Cardiac fibroblast (primary cell): ENCODE measurements at regions not wholly inside any gene's neighbourhood (a gene's known extent, or its start where the extent isn't known, plus 50 kb on each side); places are given as distances from the start of the nearest gene placed in this dataset.

ENCODE experiments used
- DNase-seq, 2 donors: peaks; one replicate each; pipeline versions ENCODE4 v3.0.0 to v3.0.0-alpha.2; 2010; ENCODE audit warnings: low read depth in 2 of 2
- H3K4me3 ChIP-seq, 2 donors: replicated peaks in 1 of 2; 1 replicate in 1 of 2; 2 replicates in 1 of 2; pipeline ENCODE4 v1.5.1; 2011; ENCODE audit warnings: low read depth in 2 of 2, low read length in 2 of 2, mild to moderate bottlenecking in 2 of 2, moderate library complexity in 1 of 2
- TF ChIP-seq, protein P1 (sequence below): IDR thresholded peaks from one replicate; pipeline ENCODE4 v1.5.1; 2011; ENCODE audit warnings: low read depth, mild to moderate bottlenecking, low read length, inconsistent platforms

DNA sequence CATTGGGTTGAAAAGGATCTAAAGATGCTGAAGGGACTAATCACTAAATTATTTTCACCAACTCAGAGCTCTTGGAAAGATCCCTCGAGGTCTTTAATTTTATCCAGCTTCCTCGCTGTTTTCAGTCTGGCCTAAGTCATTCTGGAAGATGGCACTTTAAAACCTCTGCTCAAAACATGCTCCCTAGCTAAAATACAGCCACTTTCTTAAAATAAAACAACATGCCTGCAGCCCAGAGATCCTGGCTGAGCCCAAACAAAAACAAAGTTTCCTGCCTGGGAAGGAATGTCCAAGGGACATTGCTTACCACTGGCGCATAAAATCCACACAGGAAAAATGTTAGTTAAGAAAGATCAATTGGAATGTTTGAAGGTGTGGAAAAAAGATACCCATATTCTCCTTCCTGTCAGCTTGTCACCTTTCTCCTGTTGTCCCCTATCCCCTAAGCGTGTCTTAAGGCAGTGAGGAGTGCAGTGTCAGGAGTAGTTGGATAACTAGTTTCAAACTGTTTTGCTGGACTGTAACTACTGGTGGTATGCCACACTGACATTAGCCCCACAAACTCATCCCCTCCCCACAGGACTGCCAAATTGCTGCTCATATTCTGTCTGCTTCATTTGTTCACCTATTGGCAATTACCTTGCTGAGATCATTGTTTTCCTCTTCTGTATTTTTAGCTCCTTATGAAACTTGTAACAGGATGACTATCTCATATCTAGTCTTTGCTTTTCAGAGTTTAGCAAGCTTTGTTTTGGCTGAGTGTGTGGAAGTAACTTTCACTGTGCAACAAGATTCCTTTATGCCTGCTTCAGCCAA lies 108.3 kb upstream of the SESN3 start:
- DNase-seq, result peak; percentile 14 to 18
- no peak overlapping the region for H3K4me3 ChIP-seq
- TF ChIP-seq, protein P1, sequence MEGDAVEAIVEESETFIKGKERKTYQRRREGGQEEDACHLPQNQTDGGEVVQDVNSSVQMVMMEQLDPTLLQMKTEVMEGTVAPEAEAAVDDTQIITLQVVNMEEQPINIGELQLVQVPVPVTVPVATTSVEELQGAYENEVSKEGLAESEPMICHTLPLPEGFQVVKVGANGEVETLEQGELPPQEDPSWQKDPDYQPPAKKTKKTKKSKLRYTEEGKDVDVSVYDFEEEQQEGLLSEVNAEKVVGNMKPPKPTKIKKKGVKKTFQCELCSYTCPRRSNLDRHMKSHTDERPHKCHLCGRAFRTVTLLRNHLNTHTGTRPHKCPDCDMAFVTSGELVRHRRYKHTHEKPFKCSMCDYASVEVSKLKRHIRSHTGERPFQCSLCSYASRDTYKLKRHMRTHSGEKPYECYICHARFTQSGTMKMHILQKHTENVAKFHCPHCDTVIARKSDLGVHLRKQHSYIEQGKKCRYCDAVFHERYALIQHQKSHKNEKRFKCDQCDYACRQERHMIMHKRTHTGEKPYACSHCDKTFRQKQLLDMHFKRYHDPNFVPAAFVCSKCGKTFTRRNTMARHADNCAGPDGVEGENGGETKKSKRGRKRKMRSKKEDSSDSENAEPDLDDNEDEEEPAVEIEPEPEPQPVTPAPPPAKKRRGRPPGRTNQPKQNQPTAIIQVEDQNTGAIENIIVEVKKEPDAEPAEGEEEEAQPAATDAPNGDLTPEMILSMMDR, result no peak

DNA sequence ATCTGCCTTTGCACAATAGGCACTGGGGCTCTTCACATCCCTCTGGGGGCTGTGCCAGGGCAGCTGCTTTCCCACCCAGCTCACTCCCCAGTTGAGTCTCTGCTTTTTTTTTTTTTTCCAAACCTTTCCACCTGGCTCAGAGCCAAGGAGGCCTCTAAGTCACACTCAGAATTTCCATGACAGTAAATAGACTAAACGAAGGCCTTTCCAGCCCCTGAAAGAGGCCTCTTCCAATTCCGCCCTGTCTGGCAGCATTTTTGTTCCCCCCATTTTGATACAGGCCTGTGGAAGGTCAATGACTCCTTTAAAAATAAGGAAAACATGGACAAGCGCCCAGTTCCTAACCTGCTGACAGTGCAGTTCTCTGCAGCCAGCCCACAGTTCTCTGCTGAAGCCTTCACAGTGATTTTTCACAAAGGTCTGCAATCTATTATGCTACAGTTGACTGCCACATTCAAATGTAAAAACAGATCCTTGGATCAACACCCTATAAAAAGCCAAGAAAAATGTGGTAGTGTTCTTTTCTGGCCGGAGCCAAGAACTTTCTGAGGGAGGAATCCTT lies 107.5 kb upstream of the SESN3 start:
- H3K4me3 ChIP-seq, result no peak overlapping the region
- TF ChIP-seq, protein P1, result no peak
- peak; percentile 62 to 93 for DNase-seq

DNA sequence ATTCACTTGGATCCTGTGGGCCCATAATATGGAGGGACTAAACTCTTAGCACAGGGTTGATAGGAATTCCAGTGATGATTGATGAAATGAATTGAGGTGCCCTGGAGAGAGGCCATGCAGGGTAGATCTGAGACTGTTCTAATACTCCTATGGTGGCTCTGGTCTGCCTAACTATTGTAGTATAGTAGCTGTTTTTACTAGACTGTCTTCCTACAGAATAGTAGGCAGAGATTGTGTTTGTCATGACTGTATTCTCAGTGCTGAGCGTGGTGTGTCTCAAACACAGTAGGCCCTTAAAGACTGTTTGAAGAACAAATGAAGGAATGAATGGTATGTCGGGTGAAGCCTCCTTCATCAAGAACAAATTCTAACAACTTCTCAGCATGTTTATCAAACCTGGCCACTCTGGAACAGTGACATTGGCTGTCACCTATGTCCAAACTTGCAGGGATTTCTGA lies 107.0 kb upstream of the SESN3 start:
- no peak for DNase-seq
- H3K4me3 ChIP-seq, result no peak overlapping the region
- TF ChIP-seq, protein P1, result no peak

DNA sequence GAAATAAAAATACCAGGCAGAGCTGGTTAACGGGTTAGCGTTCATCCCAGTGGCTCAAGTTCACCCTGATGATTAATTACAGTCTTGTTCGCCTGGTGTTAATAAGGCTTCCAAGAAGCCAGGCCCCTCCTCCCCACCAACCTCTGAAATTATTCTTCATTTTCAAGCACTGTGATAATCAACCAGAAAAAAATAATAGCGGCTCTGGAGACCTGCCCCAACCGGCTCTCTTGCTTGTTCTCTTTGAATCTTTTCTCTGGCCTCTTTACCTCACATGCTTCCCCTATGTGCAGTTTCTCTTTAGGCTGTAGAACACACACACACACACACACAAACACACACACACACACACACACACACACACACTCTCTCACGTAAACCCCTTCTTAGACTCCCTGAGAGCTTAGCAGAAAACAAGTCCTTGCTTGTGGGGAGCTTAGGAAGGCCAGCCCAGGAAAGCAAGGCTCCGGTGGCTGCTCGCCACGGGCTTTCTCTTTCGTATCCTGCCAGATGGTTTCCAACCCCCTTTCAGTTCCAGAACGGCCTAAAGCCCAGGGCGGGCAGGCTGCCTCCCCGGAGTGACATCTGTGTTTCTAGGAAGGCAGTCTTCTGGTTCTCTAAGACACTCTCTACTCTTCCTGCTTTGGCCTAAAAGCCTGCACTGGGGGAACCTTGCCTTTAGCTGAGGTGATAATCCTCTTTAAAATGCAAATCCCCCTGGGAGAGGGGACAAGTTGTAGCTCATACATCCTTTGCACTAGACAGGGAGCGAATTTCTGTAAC lies 106.4 kb upstream of the SESN3 start:
- TF ChIP-seq, protein P1, result no peak

DNA sequence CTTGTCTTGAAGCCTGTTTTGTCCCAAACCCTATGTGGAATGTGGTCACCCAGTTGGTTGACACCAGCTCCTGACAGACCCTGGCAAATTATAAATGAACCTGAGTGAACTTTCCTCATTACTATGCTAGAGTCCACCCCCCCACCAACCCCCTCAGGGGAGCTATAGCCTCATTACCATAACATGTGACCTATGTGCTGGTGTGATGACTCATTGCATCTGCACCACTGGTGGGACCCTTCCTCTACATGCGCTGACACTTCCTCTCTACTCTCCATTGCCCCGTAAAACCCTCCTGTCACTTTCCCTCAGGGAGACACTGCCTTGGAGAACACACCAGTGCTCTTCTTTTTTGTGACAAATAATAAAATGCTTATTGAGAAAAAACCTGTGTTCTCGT lies 105.0 kb upstream of the SESN3 start:
- no peak overlapping the region for H3K4me3 ChIP-seq
- no peak for DNase-seq
- TF ChIP-seq, protein P1, result no peak

More for the DNA sequence above, 106.4 kb upstream of the SESN3 start:
- peak overlapping the region in 1 of 2 donors; percentile 32 for H3K4me3 ChIP-seq
- peak; percentile 47 to 81 for DNase-seq

DNA sequence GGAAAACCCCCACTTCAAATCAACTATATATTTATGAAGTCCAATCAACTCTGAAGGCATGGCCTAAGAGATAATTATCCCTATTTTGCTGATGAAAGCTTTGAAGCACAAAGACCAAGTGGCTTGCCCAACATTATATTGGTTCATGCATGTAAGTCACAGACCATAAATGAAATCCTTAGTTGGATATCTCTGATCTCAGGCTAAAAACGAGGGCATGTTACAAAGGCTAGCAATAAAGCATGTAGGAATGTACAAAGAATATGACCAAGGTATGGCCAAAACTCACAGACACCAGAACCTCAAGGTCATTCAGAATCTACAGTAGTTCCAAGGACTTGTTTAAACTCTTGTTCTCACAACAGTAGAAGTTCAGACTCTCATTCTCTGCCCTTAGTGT lies 100.2 kb upstream of the SESN3 start:
- H3K4me3 ChIP-seq, result no peak overlapping the region
- DNase-seq, result no peak
- TF ChIP-seq, protein P1, result no peak
